Activated CD8-positive, alpha-beta T cell treated with anti-CD3 and anti-CD28 coated beads, Interleukin-2, amount 10 ng/mL, durations not matched to agents 7 days and 5 days (primary cell): ENCODE measurements at regions not wholly inside any gene's neighbourhood (a gene's known extent, or its start where the extent isn't known, plus 50 kb on each side); places are given as distances from the start of the nearest gene placed in this dataset.
"Not testable (repeated sequence)": the region's sequence is repeated elsewhere in the genome, so short reads cannot be mapped to it uniquely, and the experiment has no call there.

Experiments used
- ATAC-seq: fragments of 150-1000 bp; cut with Tn5 transposase; one replicate; pipeline ENCODE4 v1.10.0; 2021; ENCODE audit warnings: moderate library complexity
- CTCF ChIA-PET: fragments of 350-600 bp; sonication (Branson Sonifier 250); formaldehyde crosslinking; loops from one replicate; lab custom pipeline; 2021; ENCODE audit warnings: antibody characterized with exemption; lab: Charles Lee
- POLR2A ChIA-PET: fragments of 350-600 bp; sonication (Branson Sonifier 250); formaldehyde crosslinking; loops from one replicate; lab custom pipeline; 2021; ENCODE audit warnings: antibody characterized with exemption; lab: Charles Lee
- DNase-seq: peaks from one replicate; pipeline ENCODE4 v3.0.0-alpha.2; 2020
- H3K27ac Mint-ChIP-seq: one replicate; pipeline ENCODE4 v1.8.0; 2021; ENCODE audit warnings: mild to moderate bottlenecking, mixed read lengths
- H3K27me3 Mint-ChIP-seq: one replicate; pipeline ENCODE4 v1.8.0; 2021; ENCODE audit warnings: low read depth, mixed read lengths
- H3K36me3 Mint-ChIP-seq: one replicate; pipeline ENCODE4 v1.8.0; 2021; ENCODE audit warnings: low read depth, mixed read lengths
- H3K4me1 Mint-ChIP-seq: one replicate; pipeline ENCODE4 v1.8.0; 2021; ENCODE audit warnings: low read depth, mixed read lengths
- H3K4me3 Mint-ChIP-seq: one replicate; pipeline ENCODE4 v1.8.0; 2021; ENCODE audit warnings: mild to moderate bottlenecking, mixed read lengths
- H3K9me3 Mint-ChIP-seq: one replicate; pipeline ENCODE4 v1.8.0; 2022; ENCODE audit warnings: mixed read lengths; ENCODE audit not compliant: insufficient read depth

DNA sequence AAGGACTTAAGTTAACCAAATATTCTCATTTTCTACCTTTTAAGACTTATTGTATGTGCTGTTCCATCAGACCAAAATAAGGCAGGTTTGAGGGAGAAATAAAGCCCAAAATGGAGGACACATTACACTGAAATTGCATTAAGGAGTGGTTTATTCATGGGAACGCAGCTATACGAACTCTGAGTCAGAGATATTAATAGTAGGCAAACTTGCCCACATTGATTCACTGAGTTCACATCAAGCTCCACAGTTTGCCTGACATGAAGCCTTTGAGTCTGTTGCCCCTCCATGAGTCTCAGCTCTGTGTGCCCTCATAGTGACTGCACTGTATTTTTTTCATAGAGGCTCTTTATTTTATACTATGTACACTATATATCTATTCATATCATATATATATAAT, 135.0 kb upstream of the SNX2 start:
- Mint-ChIP-seq H3K36me3 (no peaks in the 10 kb centered on the region), H3K27ac (no peak overlapping the region), H3K4me3 (no peak overlapping the region), H3K27me3 (no peaks in the 10 kb centered on the region), H3K9me3 (no peaks in the 10 kb centered on the region), H3K4me1 (no peaks in the 10 kb centered on the region)
- CTCF ChIA-PET: no interaction called here
- DNase-seq (no peak), ATAC-seq (no peak)
- POLR2A ChIA-PET: no interaction called here

DNA sequence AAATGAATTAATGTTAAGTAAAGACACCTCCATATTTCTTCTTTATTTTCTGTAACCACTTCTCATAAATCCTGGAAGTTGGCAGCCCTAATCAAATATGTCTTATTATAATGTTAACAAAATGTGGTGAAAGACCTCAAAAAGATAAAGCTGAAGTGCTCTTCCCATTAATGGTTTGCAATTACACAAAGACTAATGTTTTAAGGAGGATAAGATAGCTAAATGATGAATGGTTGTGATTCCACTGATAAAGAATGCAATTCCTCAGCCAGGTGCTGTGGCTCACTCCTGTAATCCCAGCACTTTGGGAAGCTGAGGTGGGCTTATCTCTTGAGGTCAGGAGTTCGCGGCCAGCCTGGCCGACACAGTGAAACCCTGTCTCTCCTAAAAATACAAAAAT, 125.8 kb upstream of the SNX2 start:
- Mint-ChIP-seq H3K27me3 (no peaks in the 10 kb centered on the region), H3K27ac (no peak overlapping the region), H3K4me1 (no peaks in the 10 kb centered on the region), H3K36me3 (no peaks in the 10 kb centered on the region), H3K9me3 (no peaks in the 10 kb centered on the region), H3K4me3 (no peak overlapping the region)
- ChIA-PET CTCF (no interaction called here), POLR2A (no interaction called here)
- ATAC-seq: no peak
- DNase-seq: no peak

DNA sequence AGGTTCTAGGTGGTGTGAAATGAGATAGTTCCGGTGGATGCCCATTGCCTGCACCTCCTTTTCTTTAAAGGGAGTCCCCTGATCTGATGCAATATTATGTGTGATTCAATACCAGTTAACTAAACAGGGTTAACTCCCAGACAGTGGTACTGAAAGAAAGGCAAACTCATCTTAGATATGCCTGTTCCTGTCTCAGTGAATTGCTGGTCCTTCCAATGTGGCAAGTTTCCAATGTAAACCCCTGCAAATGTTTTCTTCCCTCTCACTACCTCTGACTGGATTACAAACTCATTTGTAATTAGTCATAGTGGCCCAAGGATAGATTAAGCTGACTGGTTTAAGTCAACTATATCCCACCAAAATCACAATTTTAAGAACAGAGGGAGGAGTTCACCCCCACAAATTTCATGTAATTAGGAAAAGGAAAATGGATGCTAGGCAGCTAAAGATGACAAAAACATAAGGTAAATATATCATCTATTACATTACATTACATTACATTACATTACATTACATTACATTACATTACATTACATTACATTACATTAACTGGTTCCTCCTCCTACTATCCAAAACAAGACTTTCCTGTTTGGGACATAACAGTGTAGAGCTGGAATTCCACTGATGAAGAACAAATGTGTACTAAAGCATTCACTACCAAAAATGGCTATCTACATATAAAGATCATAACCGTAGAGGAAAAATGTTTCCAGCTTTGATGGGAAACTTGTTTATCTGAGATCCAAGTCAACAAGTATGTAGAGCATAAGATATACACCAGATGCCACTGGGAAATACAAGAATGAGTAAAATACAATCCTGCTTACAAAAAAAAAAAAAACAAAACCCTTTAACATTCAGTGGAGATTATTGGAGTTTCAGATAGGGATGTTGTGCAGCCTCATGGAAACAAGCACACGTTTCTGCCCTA, 121.5 kb upstream of the SNX2 start:
- DNase-seq (no peak), ATAC-seq (no peak)
- Mint-ChIP-seq H3K4me1 (no peaks in the 10 kb centered on the region), H3K27me3 (no peaks in the 10 kb centered on the region), H3K4me3 (no peak overlapping the region), H3K36me3 (no peaks in the 10 kb centered on the region), H3K9me3 (no peaks in the 10 kb centered on the region), H3K27ac (no peak overlapping the region)
- ChIA-PET POLR2A (no interaction called here), CTCF (no interaction called here)

DNA sequence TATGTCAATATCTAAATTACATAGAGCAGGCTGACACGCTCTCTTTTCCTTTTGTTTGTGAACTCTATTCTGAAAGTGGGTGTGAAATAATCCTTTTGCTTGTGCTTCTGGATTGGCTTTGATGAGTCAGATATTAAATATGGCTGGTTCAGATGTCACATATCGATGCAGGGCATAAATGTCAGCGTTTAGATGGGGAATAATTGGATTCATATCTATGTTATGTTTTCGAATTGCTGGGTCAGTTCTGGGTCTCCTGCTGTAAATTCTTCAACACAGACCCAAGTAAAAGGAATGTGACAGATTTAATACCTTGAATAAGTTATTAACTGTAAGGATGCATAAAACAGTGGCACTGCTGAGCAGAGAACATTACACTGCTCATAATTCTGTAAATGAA, 118.7 kb upstream of the SNX2 start:
- Mint-ChIP-seq H3K4me1 (no peaks in the 10 kb centered on the region), H3K27ac (no peak overlapping the region), H3K27me3 (no peaks in the 10 kb centered on the region), H3K36me3 (no peaks in the 10 kb centered on the region), H3K4me3 (no peak overlapping the region), H3K9me3 (no peaks in the 10 kb centered on the region)
- no peak for DNase-seq
- ATAC-seq: no peak
- ChIA-PET CTCF (no interaction called here), POLR2A (no interaction called here)

- no peak overlapping the region for H3K27ac Mint-ChIP-seq
- H3K4me1 Mint-ChIP-seq: no peaks in the 10 kb centered on the region
- peaks cover 1% of the 10 kb centered on the region for H3K27me3 Mint-ChIP-seq
- ChIA-PET CTCF (no interaction called here), POLR2A (no interaction called here)
- H3K9me3 Mint-ChIP-seq: no peaks in the 10 kb centered on the region
- ATAC-seq (no peak), DNase-seq (no peak)
- no peak overlapping the region for H3K4me3 Mint-ChIP-seq
- no peaks in the 10 kb centered on the region for H3K36me3 Mint-ChIP-seq
Observed at GRCh38 chr5:122656577-122656976, 118.3 kb upstream of the SNX2 start.

GRCh38 chr5:122661496-122662180, 113.2 kb upstream of the SNX2 start:
- Mint-ChIP-seq H3K27ac (no peak overlapping the region), H3K4me3 (no peak overlapping the region), H3K9me3 (no peaks in the 10 kb centered on the region), H3K4me1 (no peaks in the 10 kb centered on the region), H3K27me3 (peaks cover 2% of the 10 kb centered on the region), H3K36me3 (no peaks in the 10 kb centered on the region)
- POLR2A ChIA-PET: no interaction called here
- ATAC-seq: no peak
- DNase-seq: no peak
- CTCF ChIA-PET: no interaction called here

GRCh38 chr5:122665051-122665450, 109.8 kb upstream of the SNX2 start:
- no peak overlapping the region for H3K4me3 Mint-ChIP-seq
- DNase-seq (no peak), ATAC-seq (no peak)
- H3K27ac Mint-ChIP-seq: no peak overlapping the region
- no peaks in the 10 kb centered on the region for H3K9me3 Mint-ChIP-seq
- peaks cover 2% of the 10 kb centered on the region for H3K27me3 Mint-ChIP-seq
- CTCF ChIA-PET: no interaction called here
- POLR2A ChIA-PET: no interaction called here
- no peaks in the 10 kb centered on the region for H3K36me3 Mint-ChIP-seq
- no peaks in the 10 kb centered on the region for H3K4me1 Mint-ChIP-seq

- no peak overlapping the region for H3K27ac Mint-ChIP-seq
- ATAC-seq (no peak), DNase-seq (no peak)
- H3K9me3 Mint-ChIP-seq: no peaks in the 10 kb centered on the region
- H3K27me3 Mint-ChIP-seq: no peaks in the 10 kb centered on the region
- no peaks in the 10 kb centered on the region for H3K4me1 Mint-ChIP-seq
- ChIA-PET CTCF (no interaction called here), POLR2A (no interaction called here)
- H3K4me3 Mint-ChIP-seq: no peak overlapping the region
- no peaks in the 10 kb centered on the region for H3K36me3 Mint-ChIP-seq
Observed at GRCh38 chr5:122668552-122668951, 106.3 kb upstream of the SNX2 start.

GRCh38 chr5:122669709-122670108, 105.2 kb upstream of the SNX2 start:
- H3K27me3 Mint-ChIP-seq, H3K9me3 Mint-ChIP-seq, H3K4me3 Mint-ChIP-seq, H3K27ac Mint-ChIP-seq, CTCF ChIA-PET, H3K4me1 Mint-ChIP-seq, H3K36me3 Mint-ChIP-seq, POLR2A ChIA-PET, ATAC-seq, DNase-seq: not testable (repeated sequence)

GRCh38 chr5:122673343-122673742, 101.5 kb upstream of the SNX2 start:
- Mint-ChIP-seq H3K9me3 (no peaks in the 10 kb centered on the region), H3K27me3 (no peaks in the 10 kb centered on the region), H3K27ac (no peak overlapping the region), H3K36me3 (no peaks in the 10 kb centered on the region), H3K4me3 (no peak overlapping the region), H3K4me1 (no peaks in the 10 kb centered on the region)
- no peak for ATAC-seq
- ChIA-PET CTCF (no interaction called here), POLR2A (no interaction called here)
- DNase-seq: no peak

GRCh38 chr5:122674385-122674784, 100.5 kb upstream of the SNX2 start:
- Mint-ChIP-seq H3K4me3 (no peak overlapping the region), H3K4me1 (no peaks in the 10 kb centered on the region), H3K9me3 (no peaks in the 10 kb centered on the region), H3K27ac (no peak overlapping the region), H3K36me3 (no peaks in the 10 kb centered on the region), H3K27me3 (no peaks in the 10 kb centered on the region)
- ATAC-seq (no peak), DNase-seq (no peak)
- ChIA-PET POLR2A (no interaction called here), CTCF (no interaction called here)

DNA sequence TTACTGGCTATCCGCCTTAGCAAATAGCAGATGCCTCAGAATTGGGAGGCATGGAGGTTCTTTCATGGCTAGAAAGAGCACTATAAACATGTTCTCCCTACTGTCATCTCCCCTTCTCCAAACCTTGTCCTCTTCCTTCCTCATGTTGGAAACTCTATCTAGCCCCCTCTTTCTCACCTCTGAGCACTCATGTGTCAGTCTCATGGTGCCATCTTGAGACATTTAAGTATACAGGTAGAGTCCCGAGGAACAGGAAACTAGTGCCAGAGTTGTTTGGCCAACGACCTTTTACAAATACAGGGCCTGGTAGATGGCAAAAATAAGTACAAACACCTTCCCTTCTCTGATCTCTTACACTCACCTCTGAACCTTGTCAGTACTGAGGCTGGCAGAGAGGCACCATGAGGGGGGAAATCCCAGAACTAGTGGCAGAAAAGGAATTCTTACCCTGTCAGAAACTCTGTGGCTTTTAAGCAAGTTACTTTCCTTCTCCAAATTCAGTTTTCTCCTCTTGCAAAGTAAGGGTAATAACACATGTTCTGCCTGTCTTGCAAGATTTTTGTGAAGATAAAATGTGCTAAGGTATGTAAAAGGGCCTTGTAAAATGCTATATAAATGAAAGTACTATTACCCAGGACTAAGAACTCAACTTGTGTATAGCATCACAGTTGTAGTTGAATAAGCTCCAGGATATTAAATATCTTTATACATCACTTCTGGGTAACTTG, 94.1 kb upstream of the SNX2 start:
- DNase-seq (no peak), ATAC-seq (no peak)
- ChIA-PET POLR2A (no interaction called here), CTCF (no interaction called here)
- H3K27ac Mint-ChIP-seq: no peak overlapping the region
- H3K9me3 Mint-ChIP-seq: no peaks in the 10 kb centered on the region
- no peaks in the 10 kb centered on the region for H3K4me1 Mint-ChIP-seq
- no peaks in the 10 kb centered on the region for H3K27me3 Mint-ChIP-seq
- H3K4me3 Mint-ChIP-seq: no peak overlapping the region
- no peaks in the 10 kb centered on the region for H3K36me3 Mint-ChIP-seq
